Sigmoid colon (tissue), 6 donors: ENCODE measurements at regions not wholly inside any gene's neighbourhood (a gene's known extent, or its start where the extent isn't known, plus 50 kb on each side); places are given as distances from the start of the nearest gene placed in this dataset.

Experiments
- DNase-seq: peaks from one replicate; pipeline ENCODE4 v3.0.0-alpha.2; 2019
- H3K27ac ChIP-seq, 4 donors: fragments of 200-600 bp; sonication (generic); one replicate each; pipeline ENCODE4 v1.5.1; 2016 to 2019; ENCODE audit warnings: mild to moderate bottlenecking in 1 of 4
- H3K27me3 ChIP-seq, 3 donors: fragments of 200-600 bp; sonication (generic); one replicate each; pipeline ENCODE4 v1.5.1; 2019; ENCODE audit warnings: mild to moderate bottlenecking in 1 of 3
- H3K36me3 ChIP-seq, 4 donors: fragments of 200-600 bp; sonication (generic); one replicate each; pipeline ENCODE4 v1.5.1; 2016 to 2019
- H3K4me1 ChIP-seq, 4 donors: fragments of 200-600 bp; sonication (generic); one replicate each; pipeline ENCODE4 v1.5.1; 2017 to 2019
- H3K4me3 ChIP-seq, 4 donors: fragments of 200-600 bp; sonication (generic); one replicate each; pipeline ENCODE4 v1.5.1; 2017 to 2019; ENCODE audit warnings: mild to moderate bottlenecking in 2 of 4, moderate library complexity in 1 of 4
- H3K9me3 ChIP-seq, 4 donors: fragments of 200-600 bp in 3 of 4; sonication (generic) in 3 of 4; one replicate each; pipeline versions ENCODE4 v1.5.1 to v1.6.1; 2013 to 2019
- EP300 ChIP-seq, 4 donors: sonication (generic); formaldehyde crosslinking; IDR thresholded peaks; one replicate each; pipeline ENCODE4 v1.6.1; 2017; ENCODE audit warnings: antibody characterized with exemption in 4 of 4
- POLR2A ChIP-seq, 2 donors: fragments of 450-650 bp; IDR thresholded peaks; one replicate each; pipeline ENCODE4 v1.6.1; 2016; ENCODE audit warnings: antibody characterized with exemption in 2 of 2, mild to moderate bottlenecking in 2 of 2, moderate library complexity in 2 of 2
- POLR2AphosphoS5 ChIP-seq, 4 donors: sonication (generic); formaldehyde crosslinking; IDR thresholded peaks; one replicate each; pipeline ENCODE4 v1.6.1; 2017; ENCODE audit warnings: antibody characterized with exemption in 4 of 4
- WGBS, 2 donors: extraction: QIAGEN DNeasy Blood & Tissue Kit; methylation state at CpG; one replicate each; pipeline ENCODE4 v1.1.7; 2013; 5-methylcytosine and 5-hydroxymethylcytosine counted together
- intact Hi-C: fragments of 100-400 bp; cut with DNase I; formaldehyde crosslinking; loops from one replicate; pipeline ENCODE4 v1.15.1; 2023
- TF ChIP-seq, protein P1 (sequence below), 4 experiments: fragments of 450-650 bp in 3 of 4; fragments of 200-600 bp in 1 of 4; IDR thresholded peaks; one replicate each; pipeline ENCODE4 v1.5.1; 2016 to 2019; ENCODE audit warnings: antibody characterized with exemption in 4 of 4, mild to moderate bottlenecking in 3 of 4, moderate library complexity in 2 of 4
- donor health status: healthy with polysubstance abuse.
- donor health status: healthy.

DNA sequence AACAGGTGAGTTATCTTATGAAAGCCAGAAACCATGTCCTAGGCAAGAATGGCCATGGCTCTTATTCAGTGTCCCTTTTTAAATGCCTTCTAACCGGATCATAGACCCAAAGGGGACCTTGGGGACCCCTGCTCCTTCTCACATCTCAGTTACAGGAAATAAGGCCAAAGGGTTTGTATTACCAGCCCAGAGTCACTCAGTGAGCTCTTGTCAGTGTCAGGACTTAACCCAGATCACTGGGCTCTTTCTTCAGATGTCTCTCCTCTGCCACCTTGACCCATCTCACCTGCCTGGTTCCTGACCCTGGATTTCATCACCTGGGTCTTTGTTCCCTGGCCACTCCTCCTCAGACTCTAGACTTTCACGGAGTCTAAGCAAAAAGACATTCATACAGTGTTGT is 556.7 kb downstream of the CMPK2 start:
- Histone ChIP-seq H3K36me3 (no peaks in the 10 kb centered on the region), H3K4me3 (no peak overlapping the region), H3K9me3 (no peaks in the 10 kb centered on the region), H3K27ac (no peak overlapping the region), H3K27me3 (no peaks in the 10 kb centered on the region), H3K4me1 (no peaks in the 10 kb centered on the region)
- no peak for TF ChIP-seq POLR2A (IDR thresholded peaks at IDR 0.05)
- no peak for TF ChIP-seq EP300 (IDR thresholded peaks at IDR 0.05)
- TF ChIP-seq POLR2AphosphoS5 (IDR thresholded peaks at IDR 0.05): no peak
- TF ChIP-seq, protein P1, sequence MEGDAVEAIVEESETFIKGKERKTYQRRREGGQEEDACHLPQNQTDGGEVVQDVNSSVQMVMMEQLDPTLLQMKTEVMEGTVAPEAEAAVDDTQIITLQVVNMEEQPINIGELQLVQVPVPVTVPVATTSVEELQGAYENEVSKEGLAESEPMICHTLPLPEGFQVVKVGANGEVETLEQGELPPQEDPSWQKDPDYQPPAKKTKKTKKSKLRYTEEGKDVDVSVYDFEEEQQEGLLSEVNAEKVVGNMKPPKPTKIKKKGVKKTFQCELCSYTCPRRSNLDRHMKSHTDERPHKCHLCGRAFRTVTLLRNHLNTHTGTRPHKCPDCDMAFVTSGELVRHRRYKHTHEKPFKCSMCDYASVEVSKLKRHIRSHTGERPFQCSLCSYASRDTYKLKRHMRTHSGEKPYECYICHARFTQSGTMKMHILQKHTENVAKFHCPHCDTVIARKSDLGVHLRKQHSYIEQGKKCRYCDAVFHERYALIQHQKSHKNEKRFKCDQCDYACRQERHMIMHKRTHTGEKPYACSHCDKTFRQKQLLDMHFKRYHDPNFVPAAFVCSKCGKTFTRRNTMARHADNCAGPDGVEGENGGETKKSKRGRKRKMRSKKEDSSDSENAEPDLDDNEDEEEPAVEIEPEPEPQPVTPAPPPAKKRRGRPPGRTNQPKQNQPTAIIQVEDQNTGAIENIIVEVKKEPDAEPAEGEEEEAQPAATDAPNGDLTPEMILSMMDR (IDR thresholded peaks at IDR 0.05): no peak
- WGBS, 2 donors: 78 to 88% methylated on average over 2 of the region's 2 CpGs
- intact Hi-C loops: no loop called here
- DNase-seq: no peak

- 67 to 68% methylated on average over 9 of the region's 9 CpGs for WGBS, 2 donors
- TF ChIP-seq, protein P1 (IDR thresholded peaks at IDR 0.05): no peak
- no peak for TF ChIP-seq POLR2AphosphoS5 (IDR thresholded peaks at IDR 0.05)
- TF ChIP-seq POLR2A (IDR thresholded peaks at IDR 0.05): no peak
- no peak for TF ChIP-seq EP300 (IDR thresholded peaks at IDR 0.05)
- Histone ChIP-seq H3K27ac (no peak overlapping the region), H3K4me1 (no peaks in the 10 kb centered on the region), H3K27me3 (no peaks in the 10 kb centered on the region), H3K4me3 (no peak overlapping the region), H3K36me3 (no peaks in the 10 kb centered on the region), H3K9me3 (no peaks in the 10 kb centered on the region)
- no peak for DNase-seq
- intact Hi-C loops: no loop called here
Measured at GRCh38 chr2:6309415-6310255, 556.1 kb downstream of the CMPK2 start.

GRCh38 chr2:6310256-6311215 is 555.2 kb downstream of the CMPK2 start:
- no peaks in the 10 kb centered on the region for H3K9me3 ChIP-seq
- H3K27ac ChIP-seq: no peak overlapping the region
- no peaks in the 10 kb centered on the region for H3K36me3 ChIP-seq
- intact Hi-C loops: no loop called here
- DNase-seq: no peak
- H3K4me1 ChIP-seq: no peaks in the 10 kb centered on the region
- no peak overlapping the region for H3K4me3 ChIP-seq
- no peak for TF ChIP-seq POLR2AphosphoS5 (IDR thresholded peaks at IDR 0.05)
- TF ChIP-seq POLR2A (IDR thresholded peaks at IDR 0.05): no peak
- TF ChIP-seq, protein P1 (IDR thresholded peaks at IDR 0.05): no peak
- no peak for TF ChIP-seq EP300 (IDR thresholded peaks at IDR 0.05)
- H3K27me3 ChIP-seq: no peaks in the 10 kb centered on the region
- WGBS, 2 donors: 20 to 38% methylated on average over 16 of the region's 16 CpGs

- intact Hi-C loops: no loop called here
- WGBS, 2 donors: 84 to 88% methylated on average over 6 of the region's 6 CpGs
- Histone ChIP-seq H3K36me3 (no peaks in the 10 kb centered on the region), H3K4me3 (no peak overlapping the region), H3K4me1 (no peaks in the 10 kb centered on the region), H3K27me3 (no peaks in the 10 kb centered on the region), H3K27ac (no peak overlapping the region), H3K9me3 (no peaks in the 10 kb centered on the region)
- no peak for DNase-seq
- TF ChIP-seq POLR2A (IDR thresholded peaks at IDR 0.05) (no peak), EP300 (IDR thresholded peaks at IDR 0.05) (no peak), POLR2AphosphoS5 (IDR thresholded peaks at IDR 0.05) (no peak)
- TF ChIP-seq, protein P1 (IDR thresholded peaks at IDR 0.05): no peak
Measured at GRCh38 chr2:6312367-6312766, 553.3 kb downstream of the CMPK2 start.
